ENCODE measurements at regions not wholly inside any gene's neighbourhood (a gene's known extent, or its start where the extent isn't known, plus 50 kb on each side); places are given as distances from the start of the nearest gene placed in this dataset.

- no peak for ATAC-seq
- Mint-ChIP-seq H3K4me1 (no peaks in the 10 kb centered on the region), H3K4me3 (no peak overlapping the region), H3K27ac (no peak overlapping the region), H3K9me3 (peaks cover 6 to 22% of the 10 kb centered on the region in 2 donors), H3K27me3 (peaks cover 32% of the 10 kb centered on the region)
- DNase-seq = no peak
These were observed 109.4 kb upstream of the KCNJ15 start for GRCh38 chr21:38147391-38147790.

GRCh38 chr21:38148046-38148445, 108.7 kb upstream of the KCNJ15 start:
- H3K27me3 Mint-ChIP-seq = peaks cover 26% of the 10 kb centered on the region
- no peak overlapping the region for H3K4me3 Mint-ChIP-seq
- no peak overlapping the region for H3K27ac Mint-ChIP-seq
- no peak for ATAC-seq
- peaks cover 6 to 18% of the 10 kb centered on the region in 2 donors for H3K9me3 Mint-ChIP-seq
- no peak for DNase-seq
- no peaks in the 10 kb centered on the region for H3K4me1 Mint-ChIP-seq

- Mint-ChIP-seq H3K27ac (no peak overlapping the region), H3K4me3 (no peak overlapping the region), H3K4me1 (no peaks in the 10 kb centered on the region), H3K27me3 (peaks cover 28% of the 10 kb centered on the region), H3K9me3 (no peaks in the 10 kb centered on the region)
- ATAC-seq (no peak), DNase-seq (no peak)
These were observed 105.7 kb upstream of the KCNJ15 start for GRCh38 chr21:38151021-38151645.

GRCh38 chr21:38156200-38156599, 100.6 kb upstream of the KCNJ15 start:
- Mint-ChIP-seq H3K27ac (no peak overlapping the region), H3K9me3 (no peaks in the 10 kb centered on the region), H3K4me3 (no peak overlapping the region), H3K27me3 (peaks cover 23% of the 10 kb centered on the region), H3K4me1 (no peaks in the 10 kb centered on the region)
- DNase-seq = no peak
- ATAC-seq = no peak

- no peaks in the 10 kb centered on the region for H3K4me1 Mint-ChIP-seq
- no peak overlapping the region for H3K4me3 Mint-ChIP-seq
- no peaks in the 10 kb centered on the region for H3K9me3 Mint-ChIP-seq
- H3K27ac Mint-ChIP-seq = no peak overlapping the region
- DNase-seq (peak; percentile 56 to 59), ATAC-seq (peak; percentile 50)
- peaks cover 23% of the 10 kb centered on the region for H3K27me3 Mint-ChIP-seq
These were observed 97.4 kb upstream of the KCNJ15 start for GRCh38 chr21:38159355-38159754.

- DNase-seq (no peak), ATAC-seq (no peak)
- H3K27me3 Mint-ChIP-seq = peaks cover 5% of the 10 kb centered on the region
- no peak overlapping the region for H3K27ac Mint-ChIP-seq
- no peaks in the 10 kb centered on the region for H3K9me3 Mint-ChIP-seq
- H3K4me1 Mint-ChIP-seq = no peaks in the 10 kb centered on the region
- H3K4me3 Mint-ChIP-seq = no peak overlapping the region
These were observed 91.2 kb upstream of the KCNJ15 start for GRCh38 chr21:38165466-38166172.

- H3K27ac Mint-ChIP-seq = no peak overlapping the region
- H3K9me3 Mint-ChIP-seq = no peaks in the 10 kb centered on the region
- ATAC-seq (no peak), DNase-seq (no peak)
- no peak overlapping the region for H3K4me3 Mint-ChIP-seq
- H3K4me1 Mint-ChIP-seq = no peaks in the 10 kb centered on the region
- H3K27me3 Mint-ChIP-seq = peaks cover 5% of the 10 kb centered on the region
These were observed 90.6 kb upstream of the KCNJ15 start for GRCh38 chr21:38166173-38166535.

- peaks cover 15% of the 10 kb centered on the region for H3K27me3 Mint-ChIP-seq
- no peaks in the 10 kb centered on the region for H3K9me3 Mint-ChIP-seq
- no peak overlapping the region for H3K27ac Mint-ChIP-seq
- H3K4me3 Mint-ChIP-seq = no peak overlapping the region
- DNase-seq (no peak), ATAC-seq (no peak)
- H3K4me1 Mint-ChIP-seq = no peaks in the 10 kb centered on the region
These were observed 89.4 kb upstream of the KCNJ15 start for GRCh38 chr21:38167345-38167744.

- no peak overlapping the region for H3K27ac Mint-ChIP-seq
- H3K4me1 Mint-ChIP-seq = no peaks in the 10 kb centered on the region
- peaks cover 17% of the 10 kb centered on the region for H3K27me3 Mint-ChIP-seq
- no peak overlapping the region for H3K4me3 Mint-ChIP-seq
- no peak for ATAC-seq
- no peaks in the 10 kb centered on the region for H3K9me3 Mint-ChIP-seq
- DNase-seq = no peak
These were observed 86.5 kb upstream of the KCNJ15 start for GRCh38 chr21:38170283-38170682.

GRCh38 chr21:38170704-38171682, 85.8 kb upstream of the KCNJ15 start:
- ATAC-seq (no peak), DNase-seq (no peak)
- H3K9me3 Mint-ChIP-seq = no peaks in the 10 kb centered on the region
- H3K27ac Mint-ChIP-seq = no peak overlapping the region
- H3K4me1 Mint-ChIP-seq = no peaks in the 10 kb centered on the region
- no peak overlapping the region for H3K4me3 Mint-ChIP-seq
- peaks cover 17% of the 10 kb centered on the region for H3K27me3 Mint-ChIP-seq

- Mint-ChIP-seq H3K27ac (peak overlapping the region; percentile 8 to 66), H3K27me3 (peaks cover 17% of the 10 kb centered on the region), H3K9me3 (no peaks in the 10 kb centered on the region), H3K4me3 (no peak overlapping the region), H3K4me1 (no peaks in the 10 kb centered on the region)
- ATAC-seq (no peak), DNase-seq (no peak)
These were observed 85.0 kb upstream of the KCNJ15 start for GRCh38 chr21:38171723-38172344.

GRCh38 chr21:38173276-38174035, 83.3 kb upstream of the KCNJ15 start:
- H3K27ac Mint-ChIP-seq = no peak overlapping the region
- peaks cover 23% of the 10 kb centered on the region for H3K27me3 Mint-ChIP-seq
- H3K4me1 Mint-ChIP-seq = no peaks in the 10 kb centered on the region
- no peaks in the 10 kb centered on the region for H3K9me3 Mint-ChIP-seq
- DNase-seq = no peak
- H3K4me3 Mint-ChIP-seq = no peak overlapping the region
- ATAC-seq = no peak

GRCh38 chr21:38175306-38175705, 81.5 kb upstream of the KCNJ15 start:
- Mint-ChIP-seq H3K27me3 (peaks cover 33% of the 10 kb centered on the region), H3K9me3 (peaks cover 0 to 6% of the 10 kb centered on the region in 2 donors), H3K4me3 (no peak overlapping the region), H3K27ac (no peak overlapping the region), H3K4me1 (peaks cover 7% of the 10 kb centered on the region)
- DNase-seq (no peak), ATAC-seq (no peak)

GRCh38 chr21:38177919-38178652, 78.7 kb upstream of the KCNJ15 start:
- Mint-ChIP-seq H3K27ac (no peak overlapping the region), H3K27me3 (peaks cover 41% of the 10 kb centered on the region), H3K4me1 (peaks cover 7% of the 10 kb centered on the region), H3K9me3 (peaks cover 0 to 6% of the 10 kb centered on the region in 2 donors), H3K4me3 (no peak overlapping the region)
- no peak for DNase-seq
- no peak for ATAC-seq
